Keratinocyte (primary cell): ENCODE measurements at regions not wholly inside any gene's neighbourhood (a gene's known extent, or its start where the extent isn't known, plus 50 kb on each side); places are given as distances from the start of the nearest gene placed in this dataset.

Experiments used
- DNase-seq: peaks from one replicate; pipeline ENCODE4 v3.0.0-alpha.2; 2011; ENCODE audit warnings: low read depth, missing footprints, low spot score
- FAIRE-seq: peaks from 2 replicates; lab custom pipeline; 2011; peaks lifted over from hg19 to GRCh38; lab: Jason Lieb, UNC
- H2AFZ ChIP-seq: 2 replicates; pipeline ENCODE4 v1.6.0; 2012; ENCODE audit warnings: low read length, control low read depth, inconsistent platforms; ENCODE audit not compliant: control insufficient read depth
- H3K27ac ChIP-seq: 2 replicates; pipeline ENCODE4 v1.5.1; 2011; ENCODE audit warnings: low read length; ENCODE audit not compliant: control insufficient read depth, insufficient read depth
- H3K27me3 ChIP-seq: 3 replicates; pipeline ENCODE4 v1.6.0; 2011; ENCODE audit warnings: low read length; ENCODE audit not compliant: control insufficient read depth, insufficient read depth; ENCODE audit errors: extremely low read depth
- H3K36me3 ChIP-seq, 2 experiments: 2 replicates in 1 of 2; 3 replicates in 1 of 2; pipeline ENCODE4 v1.5.1; 2011; ENCODE audit warnings: low read length in 2 of 2, mild to moderate bottlenecking in 1 of 2; ENCODE audit not compliant: control insufficient read depth in 2 of 2, insufficient read depth in 2 of 2; ENCODE audit errors: extremely low read depth in 1 of 2
- H3K4me1 ChIP-seq: 3 replicates; pipeline ENCODE4 v1.5.1; 2011; ENCODE audit warnings: low read length; ENCODE audit not compliant: control insufficient read depth, insufficient read depth; ENCODE audit errors: extremely low read depth
- H3K4me2 ChIP-seq: 3 replicates; pipeline ENCODE4 v1.6.0; 2011; ENCODE audit warnings: low read depth, low read length; ENCODE audit not compliant: control insufficient read depth, insufficient read depth; ENCODE audit errors: extremely low read depth
- H3K4me3 ChIP-seq, 3 experiments: fragments of 200-600 bp in 1 of 3; sonication (generic) in 1 of 3; 2 replicates in 2 of 3; 3 replicates in 1 of 3; pipeline ENCODE4 v1.5.1; 2011 to 2016; ENCODE audit warnings: low read length in 3 of 3, mild to moderate bottlenecking in 3 of 3, control low read depth in 2 of 3, inconsistent platforms in 1 of 3, low read depth in 1 of 3, mixed read lengths in 1 of 3, mixed run types in 1 of 3, moderate library complexity in 1 of 3; ENCODE audit not compliant: control insufficient read depth in 2 of 3, insufficient read depth in 2 of 3; ENCODE audit errors: extremely low read depth in 1 of 3
- H3K79me2 ChIP-seq: 2 replicates; pipeline ENCODE4 v1.6.0; 2012; ENCODE audit warnings: low read length; ENCODE audit not compliant: control insufficient read depth, insufficient read depth
- H3K9ac ChIP-seq: 3 replicates; pipeline ENCODE4 v1.6.0; 2011; ENCODE audit warnings: low read length; ENCODE audit not compliant: control insufficient read depth, insufficient read depth; ENCODE audit errors: extremely low read depth
- H3K9me1 ChIP-seq: 3 replicates; pipeline ENCODE4 v1.6.0; 2011; ENCODE audit warnings: low read length; ENCODE audit not compliant: control insufficient read depth, insufficient read depth; ENCODE audit errors: extremely low read depth
- H3K9me3 ChIP-seq: 2 replicates; pipeline ENCODE4 v1.5.1; 2012; ENCODE audit warnings: low read depth, low read length; ENCODE audit not compliant: control insufficient read depth
- H4K20me1 ChIP-seq: 3 replicates; pipeline ENCODE4 v1.6.0; 2011; ENCODE audit warnings: low read length; ENCODE audit not compliant: control insufficient read depth, insufficient read depth; ENCODE audit errors: extremely low read depth
- EZH2 ChIP-seq: IDR thresholded peaks from one replicate; pipeline ENCODE4 v1.6.1; 2012; ENCODE audit warnings: inconsistent platforms, mild to moderate bottlenecking, low read length, moderate library complexity
- dilution Hi-C: fragments of 300-500 bp; cut with MboI; formaldehyde crosslinking; loops from one replicate; pipeline ENCODE4 v1.7.0; 2020; ENCODE audit warnings: low sequenced_read_pairs; ENCODE audit not compliant: extremely low pct_ligation_motif_present
- TF ChIP-seq, protein P1 (sequence below), 3 experiments: IDR thresholded peaks in 1 of 3; conservative IDR thresholded peaks in 1 of 3; optimal IDR thresholded peaks in 1 of 3; 2 replicates in 2 of 3; 3 replicates in 1 of 3; pipeline versions ENCODE3 to v1.5.1; 2011; ENCODE audit warnings: low read length in 3 of 3, mild to moderate bottlenecking in 3 of 3, moderate library complexity in 2 of 3, control low read depth in 1 of 3, inconsistent platforms in 1 of 3; ENCODE audit not compliant: insufficient read depth in 2 of 3; ENCODE audit errors: extremely low read depth in 1 of 3

DNA sequence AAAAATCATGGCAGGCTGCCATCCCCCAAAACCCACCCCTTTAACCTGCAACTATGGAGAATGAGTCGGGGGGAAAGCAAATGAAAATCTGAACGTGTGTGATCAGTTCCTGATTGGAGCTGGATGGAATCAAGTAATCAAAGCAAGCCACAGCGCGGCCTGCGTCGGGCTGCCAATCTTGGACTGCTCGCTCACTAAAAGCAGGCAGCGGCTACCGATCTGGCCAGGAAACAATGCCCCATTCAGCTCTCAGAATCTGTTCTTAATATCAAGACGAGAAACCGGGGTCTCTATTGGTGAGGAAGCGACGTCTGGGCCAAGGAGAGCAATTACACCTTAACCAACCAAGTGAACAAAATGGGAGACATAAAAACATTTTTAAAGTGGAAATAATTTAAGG lies 472.2 kb downstream of the SOX6 start:
- no peaks in the 10 kb centered on the region for H3K36me3 ChIP-seq
- H3K4me2 ChIP-seq: no peak overlapping the region
- H3K79me2 ChIP-seq: no peaks in the 10 kb centered on the region
- H3K4me1 ChIP-seq: no peaks in the 10 kb centered on the region
- H3K9me1 ChIP-seq: no peaks in the 10 kb centered on the region
- no peak overlapping the region for H3K9ac ChIP-seq
- H3K4me3 ChIP-seq: no peak overlapping the region
- H3K27me3 ChIP-seq: no peaks in the 10 kb centered on the region
- H3K9me3 ChIP-seq: no peaks in the 10 kb centered on the region
- TF ChIP-seq, protein P1, sequence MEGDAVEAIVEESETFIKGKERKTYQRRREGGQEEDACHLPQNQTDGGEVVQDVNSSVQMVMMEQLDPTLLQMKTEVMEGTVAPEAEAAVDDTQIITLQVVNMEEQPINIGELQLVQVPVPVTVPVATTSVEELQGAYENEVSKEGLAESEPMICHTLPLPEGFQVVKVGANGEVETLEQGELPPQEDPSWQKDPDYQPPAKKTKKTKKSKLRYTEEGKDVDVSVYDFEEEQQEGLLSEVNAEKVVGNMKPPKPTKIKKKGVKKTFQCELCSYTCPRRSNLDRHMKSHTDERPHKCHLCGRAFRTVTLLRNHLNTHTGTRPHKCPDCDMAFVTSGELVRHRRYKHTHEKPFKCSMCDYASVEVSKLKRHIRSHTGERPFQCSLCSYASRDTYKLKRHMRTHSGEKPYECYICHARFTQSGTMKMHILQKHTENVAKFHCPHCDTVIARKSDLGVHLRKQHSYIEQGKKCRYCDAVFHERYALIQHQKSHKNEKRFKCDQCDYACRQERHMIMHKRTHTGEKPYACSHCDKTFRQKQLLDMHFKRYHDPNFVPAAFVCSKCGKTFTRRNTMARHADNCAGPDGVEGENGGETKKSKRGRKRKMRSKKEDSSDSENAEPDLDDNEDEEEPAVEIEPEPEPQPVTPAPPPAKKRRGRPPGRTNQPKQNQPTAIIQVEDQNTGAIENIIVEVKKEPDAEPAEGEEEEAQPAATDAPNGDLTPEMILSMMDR (optimal IDR thresholded peaks at IDR 0.05 in 1 of 3, IDR thresholded peaks at IDR 0.05 in 1 of 3, conservative IDR thresholded peaks at IDR 0.05 in 1 of 3; ENCODE audit: extremely low read depth in 1 of 3, insufficient read depth in 2 of 3, low read length in 3 of 3): no peak
- no peak for TF ChIP-seq EZH2
- DNase-seq (no peak), FAIRE-seq (no peak)
- dilution Hi-C loops: no loop called here
- H3K27ac ChIP-seq: no peak overlapping the region
- H2AFZ ChIP-seq: no peak overlapping the region
- H4K20me1 ChIP-seq: no peaks in the 10 kb centered on the region

- no peak for FAIRE-seq
- H3K9me1 ChIP-seq: no peaks in the 10 kb centered on the region
- H3K4me2 ChIP-seq: no peak overlapping the region
- no peaks in the 10 kb centered on the region for H4K20me1 ChIP-seq
- H3K79me2 ChIP-seq: no peaks in the 10 kb centered on the region
- dilution Hi-C loops: no loop called here
- H3K4me1 ChIP-seq: no peaks in the 10 kb centered on the region
- no peaks in the 10 kb centered on the region for H3K9me3 ChIP-seq
- H3K4me3 ChIP-seq: no peak overlapping the region
- TF ChIP-seq EZH2: no peak
- TF ChIP-seq, protein P1 (optimal IDR thresholded peaks at IDR 0.05 in 1 of 3, IDR thresholded peaks at IDR 0.05 in 1 of 3, conservative IDR thresholded peaks at IDR 0.05 in 1 of 3; ENCODE audit: extremely low read depth in 1 of 3, insufficient read depth in 2 of 3, low read length in 3 of 3): no peak
- H3K27me3 ChIP-seq: no peaks in the 10 kb centered on the region
- H2AFZ ChIP-seq: no peak overlapping the region
- H3K27ac ChIP-seq: no peak overlapping the region
- DNase-seq: no peak
- no peak overlapping the region for H3K9ac ChIP-seq
- no peaks in the 10 kb centered on the region for H3K36me3 ChIP-seq
Measured at GRCh38 chr11:15884777-15885540, 471.4 kb downstream of the SOX6 start.
